Vagina (tissue), 2 donors: ENCODE measurements at regions not wholly inside any gene's neighbourhood (a gene's known extent, or its start where the extent isn't known, plus 50 kb on each side); places are given as distances from the start of the nearest gene placed in this dataset.

ENCODE experiments used
- DNase-seq, 2 donors: peaks; one replicate each; pipeline ENCODE4 v3.0.0-alpha.2; 2017; ENCODE audit errors: extremely low spot score in 2 of 2
- H3K27ac ChIP-seq: fragments of 200-600 bp; sonication (generic); one replicate; pipeline ENCODE4 v1.5.1; 2019
- H3K27me3 ChIP-seq: fragments of 200-600 bp; sonication (generic); one replicate; pipeline ENCODE4 v1.5.1; 2019
- H3K36me3 ChIP-seq, 2 donors: fragments of 200-600 bp; sonication (generic); one replicate each; pipeline ENCODE4 v1.5.1; 2017 to 2019
- H3K4me1 ChIP-seq: fragments of 200-600 bp; sonication (generic); one replicate; pipeline ENCODE4 v1.5.1; 2019
- H3K4me3 ChIP-seq, 2 donors: fragments of 200-600 bp; sonication (generic); 1 replicate in 1 of 2; 2 replicates in 1 of 2; pipeline ENCODE4 v1.5.1; 2016 to 2019
- H3K9me3 ChIP-seq: fragments of 200-600 bp; sonication (generic); one replicate; pipeline ENCODE4 v1.5.1; 2019
- CTCF ChIP-seq, 3 experiments: fragments of 450-650 bp in 2 of 3; fragments of 200-600 bp in 1 of 3; sonication (generic) in 1 of 3; IDR thresholded peaks; one replicate each; pipeline ENCODE4 v1.5.1; 2017 to 2019; ENCODE audit warnings: antibody characterized with exemption in 3 of 3, mild to moderate bottlenecking in 2 of 3, moderate library complexity in 2 of 3
- POLR2A ChIP-seq, 2 donors: fragments of 450-650 bp; IDR thresholded peaks; one replicate each; pipeline ENCODE4 v1.6.1; 2017; ENCODE audit warnings: antibody characterized with exemption in 2 of 2, mild to moderate bottlenecking in 2 of 2, moderate library complexity in 2 of 2
- POLR2AphosphoS5 ChIP-seq, 2 donors: sonication (generic); formaldehyde crosslinking; IDR thresholded peaks; one replicate each; pipeline ENCODE4 v1.9.0; 2017; ENCODE audit warnings: antibody characterized with exemption in 2 of 2, mild to moderate bottlenecking in 2 of 2, low read depth in 1 of 2; ENCODE audit not compliant: insufficient read depth in 1 of 2
- intact Hi-C: fragments of 100-400 bp; cut with DNase I; formaldehyde crosslinking; loops from one replicate; pipeline ENCODE4 v1.15.1; 2023

GRCh38 chr5:24916863-24917262 lies 272.1 kb upstream of the CDH10 start:
- no peak for TF ChIP-seq POLR2AphosphoS5 (IDR thresholded peaks at IDR 0.05; ENCODE audit: insufficient read depth in 1 of 2, low read depth in 1 of 2)
- no peak for TF ChIP-seq CTCF (IDR thresholded peaks at IDR 0.05)
- TF ChIP-seq POLR2A (IDR thresholded peaks at IDR 0.05), result no peak
- no peak for DNase-seq
- Histone ChIP-seq H3K9me3 (no peaks in the 10 kb centered on the region), H3K36me3 (no peaks in the 10 kb centered on the region), H3K27me3 (no peaks in the 10 kb centered on the region), H3K4me3 (no peak overlapping the region), H3K4me1 (no peaks in the 10 kb centered on the region), H3K27ac (no peak overlapping the region)
- intact Hi-C loops, result no loop called here

- TF ChIP-seq POLR2AphosphoS5 (IDR thresholded peaks at IDR 0.05; ENCODE audit: insufficient read depth in 1 of 2, low read depth in 1 of 2), result no peak
- no peak for TF ChIP-seq CTCF (IDR thresholded peaks at IDR 0.05)
- TF ChIP-seq POLR2A (IDR thresholded peaks at IDR 0.05), result no peak
- H3K27me3 ChIP-seq, result no peaks in the 10 kb centered on the region
- no peaks in the 10 kb centered on the region for H3K9me3 ChIP-seq
- H3K36me3 ChIP-seq, result no peaks in the 10 kb centered on the region
- no peak overlapping the region for H3K27ac ChIP-seq
- H3K4me1 ChIP-seq, result no peaks in the 10 kb centered on the region
- intact Hi-C loops, result no loop called here
- no peak overlapping the region for H3K4me3 ChIP-seq
- no peak for DNase-seq
Measured at GRCh38 chr5:24909210-24909609, 264.4 kb upstream of the CDH10 start.

GRCh38 chr5:24906689-24907088 lies 261.9 kb upstream of the CDH10 start:
- TF ChIP-seq POLR2A (IDR thresholded peaks at IDR 0.05), result no peak
- TF ChIP-seq POLR2AphosphoS5 (IDR thresholded peaks at IDR 0.05; ENCODE audit: insufficient read depth in 1 of 2, low read depth in 1 of 2), result no peak
- TF ChIP-seq CTCF (IDR thresholded peaks at IDR 0.05), result no peak
- Histone ChIP-seq H3K27me3 (no peaks in the 10 kb centered on the region), H3K9me3 (no peaks in the 10 kb centered on the region), H3K27ac (no peak overlapping the region), H3K4me3 (no peak overlapping the region), H3K36me3 (no peaks in the 10 kb centered on the region), H3K4me1 (no peaks in the 10 kb centered on the region)
- no peak for DNase-seq
- intact Hi-C loops, result no loop called here

GRCh38 chr5:24904981-24905517 lies 260.3 kb upstream of the CDH10 start:
- intact Hi-C loops, result no loop called here
- Histone ChIP-seq H3K36me3 (no peaks in the 10 kb centered on the region), H3K4me3 (no peak overlapping the region), H3K4me1 (no peaks in the 10 kb centered on the region), H3K27me3 (no peaks in the 10 kb centered on the region), H3K27ac (no peak overlapping the region), H3K9me3 (no peaks in the 10 kb centered on the region)
- no peak for DNase-seq
- TF ChIP-seq POLR2AphosphoS5 (IDR thresholded peaks at IDR 0.05; ENCODE audit: insufficient read depth in 1 of 2, low read depth in 1 of 2) (no peak), CTCF (IDR thresholded peaks at IDR 0.05) (no peak), POLR2A (IDR thresholded peaks at IDR 0.05) (no peak)

GRCh38 chr5:24899180-24899579 lies 254.4 kb upstream of the CDH10 start:
- Histone ChIP-seq H3K27ac (no peak overlapping the region), H3K4me3 (no peak overlapping the region), H3K36me3 (no peaks in the 10 kb centered on the region), H3K27me3 (no peaks in the 10 kb centered on the region), H3K4me1 (no peaks in the 10 kb centered on the region), H3K9me3 (no peaks in the 10 kb centered on the region)
- intact Hi-C loops, result no loop called here
- DNase-seq, result no peak
- no peak for TF ChIP-seq POLR2AphosphoS5 (IDR thresholded peaks at IDR 0.05; ENCODE audit: insufficient read depth in 1 of 2, low read depth in 1 of 2)
- no peak for TF ChIP-seq POLR2A (IDR thresholded peaks at IDR 0.05)
- TF ChIP-seq CTCF (IDR thresholded peaks at IDR 0.05), result no peak
